ENCODE measurements at regions not wholly inside any gene's neighbourhood (a gene's known extent, or its start where the extent isn't known, plus 50 kb on each side); places are given as distances from the start of the nearest gene placed in this dataset.
"Not testable (repeated sequence)": the region's sequence is repeated elsewhere in the genome, so short reads cannot be mapped to it uniquely, and the experiment has no call there.

- DNase-seq (ENCODE audit: low spot score) = no peak
Measured at GRCh38 chr18:52200406-52200805, 139.6 kb upstream of the DCC start.

GRCh38 chr18:52200921-52201663, 138.9 kb upstream of the DCC start:
- no peak for DNase-seq (ENCODE audit: low spot score)

GRCh38 chr18:52208646-52209045, 131.4 kb upstream of the DCC start:
- no peak for DNase-seq (ENCODE audit: low spot score)

- DNase-seq (ENCODE audit: low spot score) = no peak
Measured at GRCh38 chr18:52216109-52216508, 123.9 kb upstream of the DCC start.

- DNase-seq (ENCODE audit: low spot score) = no peak
Measured at GRCh38 chr18:52216666-52217065, 123.3 kb upstream of the DCC start.

- no peak for DNase-seq (ENCODE audit: low spot score)
Measured at GRCh38 chr18:52219102-52219501, 120.9 kb upstream of the DCC start.

GRCh38 chr18:52220062-52220591, 119.9 kb upstream of the DCC start:
- DNase-seq (ENCODE audit: low spot score) = no peak

- no peak for DNase-seq (ENCODE audit: low spot score)
Measured at GRCh38 chr18:52222211-52222610, 117.8 kb upstream of the DCC start.

GRCh38 chr18:52227536-52227935, 112.5 kb upstream of the DCC start:
- no peak for DNase-seq (ENCODE audit: low spot score)

GRCh38 chr18:52228166-52228565, 111.8 kb upstream of the DCC start:
- DNase-seq (ENCODE audit: low spot score) = no peak

GRCh38 chr18:52236131-52236530, 103.9 kb upstream of the DCC start:
- DNase-seq (ENCODE audit: low spot score) = no peak

GRCh38 chr18:52237551-52237950, 102.4 kb upstream of the DCC start:
- DNase-seq (ENCODE audit: low spot score) = no peak

GRCh38 chr18:52242711-52243110, 97.3 kb upstream of the DCC start:
- no peak for DNase-seq (ENCODE audit: low spot score)

GRCh38 chr18:52244658-52245057, 95.3 kb upstream of the DCC start:
- DNase-seq (ENCODE audit: low spot score) = no peak

- DNase-seq (ENCODE audit: low spot score) = no peak
Measured at GRCh38 chr18:52254367-52254766, 85.6 kb upstream of the DCC start.

GRCh38 chr18:52257417-52257816, 82.6 kb upstream of the DCC start:
- not testable (repeated sequence) for DNase-seq (ENCODE audit: low spot score)

- no peak for DNase-seq (ENCODE audit: low spot score)
Measured at GRCh38 chr18:52275817-52276216, 64.2 kb upstream of the DCC start.

GRCh38 chr18:52277785-52278184, 62.2 kb upstream of the DCC start:
- DNase-seq (ENCODE audit: low spot score) = no peak

- no peak for DNase-seq (ENCODE audit: low spot score)
Measured at GRCh38 chr18:52278191-52278590, 61.8 kb upstream of the DCC start.

- no peak for DNase-seq (ENCODE audit: low spot score)
Measured at GRCh38 chr18:52280702-52281101, 59.3 kb upstream of the DCC start.

- no peak for DNase-seq (ENCODE audit: low spot score)
Measured at GRCh38 chr18:52283927-52284326, 56.1 kb upstream of the DCC start.

GRCh38 chr18:52286675-52287074, 53.3 kb upstream of the DCC start:
- DNase-seq (ENCODE audit: low spot score) = no peak

- DNase-seq (ENCODE audit: low spot score) = no peak
Measured at GRCh38 chr18:52287151-52287550, 52.8 kb upstream of the DCC start.

- DNase-seq (ENCODE audit: low spot score) = no peak
Measured at GRCh38 chr18:52288403-52289004, 51.5 kb upstream of the DCC start.
